Panc1 (cell line): ENCODE measurements at regions not wholly inside any gene's neighbourhood (a gene's known extent, or its start where the extent isn't known, plus 50 kb on each side); places are given as distances from the start of the nearest gene placed in this dataset.

Experiments used
- ATAC-seq: fragments of 200-7000 bp; cut with Tn5 transposase; 2 replicates; pipeline ENCODE4 v1.9.1; 2020; ENCODE audit warnings: mild to moderate bottlenecking, moderate library complexity
- BruUV-seq: library from RNA; stranded (reverse); fragments of 400-500 nt; replicated peaks from 2 replicates; lab custom pipeline; 2021; lab: Mats Ljungman, UMichigan
- CTCF ChIA-PET: fragments of 300-600 bp; sonication (Branson Sonifier 250); formaldehyde crosslinking; loops from one replicate; lab custom pipeline; 2022; ENCODE audit warnings: antibody characterized with exemption; lab: Charles Lee
- POLR2A ChIA-PET: fragments of 300-600 bp; sonication (Branson Sonifier 250); formaldehyde crosslinking; loops from one replicate; lab custom pipeline; 2022; ENCODE audit warnings: antibody characterized with exemption; lab: Charles Lee
- DNase-seq: peaks from one replicate; pipeline ENCODE4 v3.0.0-alpha.2; 2010; ENCODE audit warnings: low read depth, low spot score
- H3K27ac ChIP-seq: 2 replicates; pipeline ENCODE4 v1.5.1; 2011; ENCODE audit warnings: mild to moderate bottlenecking, low read length, inconsistent platforms
- H3K27me3 ChIP-seq: fragments of 200-500 bp; sonication (Bioruptor generic); 2 replicates; pipeline ENCODE4 v1.6.0; 2014; ENCODE audit warnings: low read length, inconsistent platforms; ENCODE audit not compliant: control insufficient read depth, insufficient read depth
- H3K36me3 ChIP-seq: fragments of 200-500 bp; sonication (Bioruptor generic); 2 replicates; pipeline ENCODE4 v1.5.1; 2014; ENCODE audit warnings: inconsistent platforms, mild to moderate bottlenecking, low read length, moderate library complexity; ENCODE audit not compliant: control insufficient read depth, insufficient read depth
- H3K4me1 ChIP-seq: 2 replicates; pipeline ENCODE4 v1.5.1; 2011; ENCODE audit warnings: inconsistent platforms, mild to moderate bottlenecking, low read length, moderate library complexity; ENCODE audit not compliant: control insufficient read depth, insufficient read depth
- H3K4me3 ChIP-seq, 2 experiments: 2 replicates each; pipeline ENCODE4 v1.5.1; 2011 to 2012; ENCODE audit warnings: low read depth in 2 of 2, low read length in 2 of 2, mild to moderate bottlenecking in 2 of 2, inconsistent platforms in 1 of 2, moderate library complexity in 1 of 2
- H3K9me3 ChIP-seq: fragments of 200-500 bp; sonication (Bioruptor generic); 2 replicates; pipeline ENCODE4 v1.5.1; 2014; ENCODE audit warnings: low read depth, mild to moderate bottlenecking, inconsistent platforms, low read length, moderate library complexity; ENCODE audit not compliant: control insufficient read depth, insufficient read depth
- CTCF ChIP-seq: fragments of 450-650 bp; IDR thresholded peaks from 2 replicates; pipeline ENCODE4 v1.5.1; 2017; ENCODE audit warnings: mild to moderate bottlenecking
- POLR2AphosphoS5 ChIP-seq: IDR thresholded peaks from 2 replicates; pipeline ENCODE4 v1.6.1; 2012; ENCODE audit warnings: mild to moderate bottlenecking, low read depth, low read length, moderate library complexity
- REST ChIP-seq, 2 experiments: IDR thresholded peaks; 2 replicates each; pipeline ENCODE4 v1.6.1; 2011 to 2012; ENCODE audit warnings: low read depth in 2 of 2, control low read depth in 1 of 2, low read length in 1 of 2, mild to moderate bottlenecking in 1 of 2, moderate library complexity in 1 of 2; ENCODE audit not compliant: insufficient read depth in 1 of 2
- SIN3A ChIP-seq: IDR thresholded peaks from 2 replicates; pipeline ENCODE4 v1.6.1; 2012; ENCODE audit warnings: low read depth, mild to moderate bottlenecking, low read length, moderate library complexity, borderline replicate concordance; ENCODE audit not compliant: insufficient read depth
- TCF7L2 ChIP-seq: IDR thresholded peaks from 2 replicates; pipeline ENCODE4 v1.6.1; 2011; ENCODE audit warnings: mild to moderate bottlenecking, low read depth, low read length, inconsistent platforms
- in situ Hi-C: cut with HindIII; loops from 2 replicates; pipeline ENCODE4 v1.10.0; 2016; ENCODE audit warnings: low sequenced_read_pairs, low pct_unique_long_range_greater_than_20kb
- intact Hi-C: fragments of 100-400 bp; cut with micrococcal nuclease; formaldehyde crosslinking; loops from one replicate; pipeline ENCODE4 v1.10.0; 2022; ENCODE audit not compliant: unreplicated experiment

DNA sequence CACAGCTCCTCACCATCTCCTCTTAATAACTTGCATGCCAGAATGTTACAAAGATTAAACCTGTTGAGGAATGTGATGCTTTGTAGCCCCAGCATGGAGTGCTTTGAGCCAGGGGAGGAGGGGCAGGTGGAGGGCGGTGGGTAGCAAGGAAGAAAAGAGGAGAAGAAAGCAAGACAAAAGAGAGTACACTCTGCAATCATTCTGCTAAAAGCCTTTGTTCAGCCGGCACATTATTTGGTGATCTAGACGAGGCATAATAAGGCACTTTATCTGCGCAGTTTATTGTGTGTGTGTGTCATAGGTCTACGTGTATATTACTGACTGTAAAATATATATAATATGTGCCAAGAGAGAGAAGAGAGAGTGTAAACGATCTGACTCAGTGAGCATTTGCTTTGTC, 139.1 kb downstream of the SOX9 start:
- ChIA-PET POLR2A (interaction anchor here (0.6 kb wide), 1 partner anchor 253 kb away, joined by 3 read pairs; no protein-coding TSS in a partner anchor), CTCF (no interaction called here)
- Histone ChIP-seq H3K27me3 (no peaks in the 10 kb centered on the region), H3K4me3 (no peak overlapping the region), H3K27ac (no peak overlapping the region), H3K9me3 (no peaks in the 10 kb centered on the region), H3K4me1 (no peaks in the 10 kb centered on the region), H3K36me3 (no peaks in the 10 kb centered on the region)
- no TSS peak for BruUV-seq
- no peak for DNase-seq
- intact Hi-C loops (no loop called here), in situ Hi-C loops (no loop called here)
- TF ChIP-seq SIN3A (no peak), CTCF (no peak), REST (IDR thresholded peaks at IDR 0.05; ENCODE audit: insufficient read depth in 1 of 2, low read depth in 2 of 2, low read length in 1 of 2) (no peak), POLR2AphosphoS5 (no peak), TCF7L2 (no peak)
- ATAC-seq = no peak

DNA sequence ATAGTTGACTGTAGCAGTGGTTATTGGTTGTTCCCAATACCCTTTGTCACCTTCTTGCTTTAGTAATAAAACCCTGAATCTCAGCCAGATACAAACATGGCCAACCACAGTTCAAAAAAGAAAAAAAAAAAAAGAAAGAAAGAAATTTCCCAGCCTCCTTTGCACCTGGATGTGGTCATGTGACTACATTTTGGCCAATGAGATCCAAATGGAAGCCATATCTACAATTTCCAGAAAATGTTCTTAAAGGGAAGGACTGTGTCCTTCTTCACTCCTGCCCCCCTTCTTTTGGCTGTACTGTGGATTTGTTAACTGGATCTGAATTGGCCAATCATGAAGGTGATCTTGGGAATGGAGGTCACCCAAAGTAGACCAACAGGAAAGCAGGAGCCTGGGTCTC, 141.9 kb downstream of the SOX9 start:
- CTCF ChIA-PET = no interaction called here
- BruUV-seq = no TSS peak
- POLR2A ChIA-PET = no interaction called here

DNA sequence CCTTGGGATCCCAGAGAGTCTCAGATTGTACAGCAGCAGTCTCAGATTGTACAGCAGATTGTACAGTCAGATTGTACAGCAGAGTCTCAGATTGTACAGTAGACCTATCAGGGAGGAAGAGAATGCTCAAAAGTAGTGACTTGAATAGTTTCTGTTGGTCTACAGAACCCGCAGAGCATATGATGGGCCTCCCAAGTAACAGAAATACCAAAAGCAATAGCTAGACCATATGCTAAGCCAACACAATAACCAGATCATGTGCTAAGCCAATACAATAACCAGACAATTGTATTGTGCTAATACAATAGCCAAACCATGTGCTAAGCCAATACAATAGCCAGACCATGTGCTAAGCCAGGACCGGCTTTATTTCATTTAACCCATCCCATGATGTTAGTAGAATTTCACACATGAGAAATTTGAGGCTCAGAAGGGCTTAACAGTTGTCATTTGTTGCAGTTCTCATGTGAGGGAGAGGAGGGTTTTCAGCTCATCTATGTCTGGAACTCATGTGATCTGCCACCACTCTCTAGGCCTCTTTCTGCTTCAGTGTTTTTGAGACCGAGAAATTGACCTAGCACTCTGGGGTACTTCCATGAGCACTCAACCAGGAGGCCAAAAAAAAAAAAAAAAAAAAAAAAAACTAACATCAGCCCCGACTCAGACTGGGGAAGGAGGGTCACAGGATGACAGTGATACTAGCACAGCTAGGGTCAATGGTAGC, 144.0 kb downstream of the SOX9 start:
- BruUV-seq = no TSS peak
- Histone ChIP-seq H3K4me1 (no peaks in the 10 kb centered on the region), H3K9me3 (no peaks in the 10 kb centered on the region), H3K27me3 (no peaks in the 10 kb centered on the region), H3K4me3 (no peak overlapping the region), H3K36me3 (no peaks in the 10 kb centered on the region), H3K27ac (no peak overlapping the region)
- TF ChIP-seq CTCF (no peak), TCF7L2 (no peak), SIN3A (no peak), POLR2AphosphoS5 (no peak), REST (IDR thresholded peaks at IDR 0.05; ENCODE audit: insufficient read depth in 1 of 2, low read depth in 2 of 2, low read length in 1 of 2) (no peak)
- in situ Hi-C loops (no loop called here), intact Hi-C loops (no loop called here)
- POLR2A ChIA-PET = interaction anchor here (0.6 kb wide), 1 partner anchor 24 kb away, joined by 3 read pairs; no protein-coding TSS in a partner anchor
- CTCF ChIA-PET = no interaction called here
- no peak for DNase-seq
- no peak for ATAC-seq

More for the DNA sequence above, 141.9 kb downstream of the SOX9 start:
- intact Hi-C loops = no loop called here
- Histone ChIP-seq H3K4me1 (no peaks in the 10 kb centered on the region), H3K4me3 (no peak overlapping the region), H3K36me3 (no peaks in the 10 kb centered on the region), H3K9me3 (no peaks in the 10 kb centered on the region), H3K27me3 (no peaks in the 10 kb centered on the region), H3K27ac (no peak overlapping the region)
- no peak for DNase-seq
- ATAC-seq = no peak
- in situ Hi-C loops = no loop called here
- TF ChIP-seq POLR2AphosphoS5 = no peak
- no peak for TF ChIP-seq TCF7L2
